ENCODE measurements at regions not wholly inside any gene's neighbourhood (a gene's known extent, or its start where the extent isn't known, plus 50 kb on each side); places are given as distances from the start of the nearest gene placed in this dataset.
"Not testable (repeated sequence)": the region's sequence is repeated elsewhere in the genome, so short reads cannot be mapped to it uniquely, and the experiment has no call there.

- peak; percentile 89 for DNase-seq
Measured at GRCh38 chr6:81561071-81561564, 191.4 kb downstream of the TENT5A start.

- no peak for DNase-seq
Measured at GRCh38 chr6:81557811-81558210, 194.7 kb downstream of the TENT5A start.

- DNase-seq: no peak
Measured at GRCh38 chr6:81556551-81556950, 195.9 kb downstream of the TENT5A start.

GRCh38 chr6:81553216-81553615 lies 199.3 kb downstream of the TENT5A start:
- DNase-seq: no peak

GRCh38 chr6:81552644-81553043 lies 199.8 kb downstream of the TENT5A start:
- no peak for DNase-seq

GRCh38 chr6:81547149-81547548 lies 205.3 kb downstream of the TENT5A start:
- DNase-seq: peak; percentile 16

- DNase-seq: no peak
Measured at GRCh38 chr6:81534934-81535465, 217.5 kb downstream of the TENT5A start.

GRCh38 chr6:81531869-81532561 lies 220.5 kb downstream of the TENT5A start:
- no peak for DNase-seq

GRCh38 chr6:81517455-81517854 lies 235.0 kb downstream of the TENT5A start:
- DNase-seq: no peak

- no peak for DNase-seq
Measured at GRCh38 chr6:81515562-81516453, 236.7 kb downstream of the TENT5A start.

GRCh38 chr6:81514195-81514594 lies 238.3 kb downstream of the TENT5A start:
- not testable (repeated sequence) for DNase-seq

GRCh38 chr6:81511423-81511822 lies 241.1 kb downstream of the TENT5A start:
- DNase-seq: no peak

- no peak for DNase-seq
Measured at GRCh38 chr6:81495999-81496398, 256.5 kb downstream of the TENT5A start.

- no peak for DNase-seq
Measured at GRCh38 chr6:81491454-81492101, 260.9 kb downstream of the TENT5A start.

GRCh38 chr6:81487489-81487888 lies 265.0 kb downstream of the TENT5A start:
- DNase-seq: no peak

- no peak for DNase-seq
Measured at GRCh38 chr6:81486234-81486633, 266.2 kb downstream of the TENT5A start.

- DNase-seq: no peak
Measured at GRCh38 chr6:81485395-81485794, 267.1 kb downstream of the TENT5A start.

GRCh38 chr6:81484251-81484650 lies 268.2 kb downstream of the TENT5A start:
- no peak for DNase-seq

GRCh38 chr6:81480139-81480538 lies 272.3 kb downstream of the TENT5A start:
- no peak for DNase-seq

- DNase-seq: no peak
Measured at GRCh38 chr6:81476881-81477280, 275.6 kb downstream of the TENT5A start.

- DNase-seq: no peak
Measured at GRCh38 chr6:81475646-81476045, 276.8 kb downstream of the TENT5A start.

GRCh38 chr6:81465859-81466258 lies 286.6 kb downstream of the TENT5A start:
- no peak for DNase-seq

GRCh38 chr6:81456416-81456815 lies 296.1 kb downstream of the TENT5A start:
- DNase-seq: no peak
